ENCODE measurements at regions not wholly inside any gene's neighbourhood (a gene's known extent, or its start where the extent isn't known, plus 50 kb on each side); places are given as distances from the start of the nearest gene placed in this dataset.

DNA sequence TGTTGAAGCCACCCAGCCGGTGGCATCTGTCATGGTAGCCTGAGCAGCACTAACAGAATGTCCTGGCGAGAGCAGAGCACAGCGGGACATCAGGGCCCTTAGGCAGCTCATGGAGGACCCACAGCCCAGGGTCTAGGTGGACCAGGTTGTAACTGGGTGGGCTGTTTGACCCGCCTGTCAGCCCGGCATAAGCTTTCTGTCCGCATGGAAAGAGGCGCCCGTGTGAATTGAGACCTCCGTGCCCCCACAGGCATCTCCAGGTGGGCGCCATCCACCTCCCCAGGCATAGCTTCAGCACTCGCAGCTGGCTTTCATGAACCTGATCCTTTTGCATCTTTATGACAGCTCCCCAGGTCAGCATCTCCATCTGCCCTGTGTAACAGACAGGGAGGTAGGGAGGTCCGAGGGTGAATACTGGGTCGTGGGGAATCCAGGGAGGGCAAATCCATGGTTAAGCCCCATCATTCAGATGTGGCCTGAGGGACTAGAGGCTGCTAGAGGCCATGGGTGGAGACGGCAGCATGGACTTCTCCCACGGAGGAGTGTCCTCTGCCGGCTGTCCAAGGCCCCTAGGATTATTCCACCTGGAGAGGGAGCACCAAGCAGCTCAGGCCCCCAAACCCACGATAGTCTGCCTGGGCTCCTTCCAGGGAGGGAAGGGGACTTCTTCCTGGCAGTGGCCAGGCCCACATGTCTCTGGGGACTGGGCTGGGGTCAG lies 371.6 kb upstream of the MKI67 start:
- Mint-ChIP-seq H3K9me3 (no peaks in the 10 kb centered on the region), H3K27ac (no peak overlapping the region), H3K4me1 (no peaks in the 10 kb centered on the region), H3K4me3 (no peak overlapping the region), H3K36me3 (ENCODE audit: low read depth) (no peaks in the 10 kb centered on the region), H3K27me3 (no peaks in the 10 kb centered on the region)
- intact Hi-C loops (cut with micrococcal nuclease), result no loop called here
- DNase-seq, result no peak

DNA sequence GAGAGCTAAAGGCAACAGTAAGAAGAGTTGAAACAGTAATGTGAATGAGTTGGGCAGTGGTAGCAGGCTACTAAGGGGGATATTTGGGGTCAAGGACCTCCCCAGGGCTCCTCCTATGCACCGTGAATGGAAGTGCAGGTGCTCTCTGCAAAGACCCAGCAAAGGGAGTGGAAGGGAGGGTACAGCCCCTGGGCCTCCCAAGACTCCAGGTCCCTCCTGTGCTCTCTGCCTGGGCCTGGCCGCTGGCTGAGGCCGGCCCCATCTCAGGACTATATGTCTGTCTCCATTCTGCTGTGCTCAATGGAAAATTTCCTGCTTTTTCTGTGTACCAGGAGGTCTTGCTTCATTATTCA lies 372.1 kb upstream of the MKI67 start:
- intact Hi-C loops (cut with micrococcal nuclease), result no loop called here
- Mint-ChIP-seq H3K4me3 (no peak overlapping the region), H3K9me3 (no peaks in the 10 kb centered on the region), H3K4me1 (no peaks in the 10 kb centered on the region), H3K36me3 (ENCODE audit: low read depth) (no peaks in the 10 kb centered on the region), H3K27ac (no peak overlapping the region), H3K27me3 (no peaks in the 10 kb centered on the region)
- no peak for DNase-seq

DNA sequence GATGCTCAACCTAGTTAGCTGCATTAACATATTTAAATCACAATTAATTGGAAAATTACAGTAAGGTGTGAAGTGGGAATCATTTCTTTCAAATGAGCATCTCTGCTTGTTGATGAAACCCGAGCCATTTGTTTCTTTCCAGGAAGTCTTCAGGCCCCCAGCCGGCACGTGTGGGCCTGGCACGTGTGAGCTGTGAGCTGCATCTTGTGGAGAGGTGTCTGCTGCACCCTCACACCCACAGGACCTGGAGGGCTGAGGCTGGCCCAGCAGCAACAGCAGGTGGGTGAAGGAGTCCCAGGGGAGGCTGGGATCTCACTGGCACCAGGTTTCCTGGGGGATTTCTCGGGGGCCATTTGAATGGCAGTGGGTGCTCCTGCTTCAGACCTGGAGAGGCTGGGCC lies 372.5 kb upstream of the MKI67 start:
- no peaks in the 10 kb centered on the region for H3K4me1 Mint-ChIP-seq
- no peaks in the 10 kb centered on the region for H3K9me3 Mint-ChIP-seq
- H3K27me3 Mint-ChIP-seq, result no peaks in the 10 kb centered on the region
- intact Hi-C loops (cut with micrococcal nuclease), result no loop called here
- DNase-seq, result no peak
- no peak overlapping the region for H3K27ac Mint-ChIP-seq
- no peaks in the 10 kb centered on the region for H3K36me3 Mint-ChIP-seq (ENCODE audit: low read depth)
- H3K4me3 Mint-ChIP-seq, result no peak overlapping the region

DNA sequence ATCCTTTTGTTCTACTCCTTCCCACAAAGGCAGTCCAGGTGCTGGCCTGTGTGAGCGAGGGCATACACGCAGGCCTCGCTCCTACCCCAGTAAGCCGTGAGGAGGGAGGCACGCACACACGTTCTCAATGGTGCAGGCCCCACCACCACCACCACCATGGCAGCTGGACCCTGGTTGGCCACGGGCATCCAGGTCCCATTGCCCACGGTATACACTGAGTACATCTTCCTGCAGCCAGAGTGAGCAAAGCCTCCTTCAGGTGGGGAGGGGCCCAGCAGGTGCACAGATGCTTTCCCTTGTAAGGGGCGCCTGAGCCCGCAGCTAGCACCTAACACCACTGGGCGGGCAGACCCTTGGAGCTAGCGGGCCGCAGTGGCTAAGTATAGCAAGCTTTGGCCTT lies 373.3 kb upstream of the MKI67 start:
- no peaks in the 10 kb centered on the region for H3K27me3 Mint-ChIP-seq
- no peaks in the 10 kb centered on the region for H3K9me3 Mint-ChIP-seq
- no peaks in the 10 kb centered on the region for H3K36me3 Mint-ChIP-seq (ENCODE audit: low read depth)
- no peak for DNase-seq
- H3K4me1 Mint-ChIP-seq, result no peaks in the 10 kb centered on the region
- H3K4me3 Mint-ChIP-seq, result no peak overlapping the region
- no peak overlapping the region for H3K27ac Mint-ChIP-seq
- intact Hi-C loops (cut with micrococcal nuclease), result no loop called here

DNA sequence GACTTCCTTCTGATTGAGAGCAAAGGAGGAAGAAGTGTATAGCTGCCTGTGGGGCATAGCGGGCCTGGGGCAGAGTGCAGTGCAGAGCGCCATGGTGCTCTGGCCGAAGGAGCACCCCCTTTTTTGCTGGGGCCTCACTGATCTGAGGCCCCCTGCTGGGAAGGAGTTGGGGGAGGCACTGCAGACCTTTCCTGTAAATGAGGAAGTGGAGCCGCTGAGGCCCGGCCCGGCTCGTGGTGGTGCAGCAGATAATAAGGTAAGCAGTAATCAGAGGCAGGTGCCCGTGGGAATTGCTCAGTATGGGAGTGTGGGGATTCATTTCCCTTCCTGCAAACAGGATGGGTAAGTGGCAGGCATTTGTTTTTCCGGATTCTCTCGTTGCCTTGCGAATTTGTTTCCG lies 373.7 kb upstream of the MKI67 start:
- no peaks in the 10 kb centered on the region for H3K36me3 Mint-ChIP-seq (ENCODE audit: low read depth)

DNA sequence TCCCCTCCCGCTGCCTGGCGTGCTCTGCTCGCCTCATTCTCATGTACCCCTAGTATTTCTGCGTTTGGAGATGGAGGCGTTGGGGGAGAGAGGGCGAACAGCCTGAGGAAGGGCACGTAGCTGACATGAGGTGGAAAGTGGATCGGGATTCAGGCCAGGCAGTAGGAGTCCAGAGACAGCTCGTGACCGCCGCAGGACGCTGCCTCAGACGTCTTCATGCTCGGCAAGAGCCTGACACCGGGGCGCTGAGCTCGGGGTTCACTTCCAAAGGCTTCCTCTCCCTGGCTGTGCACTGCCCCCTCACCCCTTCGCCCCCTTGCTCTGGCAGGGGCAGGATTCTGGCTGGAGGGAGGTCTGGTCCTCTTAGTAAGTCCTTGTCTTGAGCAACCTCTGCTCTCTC lies 374.4 kb upstream of the MKI67 start:
- H3K4me3 Mint-ChIP-seq, result no peak overlapping the region
- intact Hi-C loops (cut with micrococcal nuclease), result no loop called here
- no peaks in the 10 kb centered on the region for H3K9me3 Mint-ChIP-seq

More for the DNA sequence above, 373.7 kb upstream of the MKI67 start:
- Mint-ChIP-seq H3K9me3 (no peaks in the 10 kb centered on the region), H3K4me3 (no peak overlapping the region), H3K27ac (no peak overlapping the region), H3K4me1 (no peaks in the 10 kb centered on the region), H3K27me3 (no peaks in the 10 kb centered on the region)
- intact Hi-C loops (cut with micrococcal nuclease), result no loop called here
- no peak for DNase-seq

DNA sequence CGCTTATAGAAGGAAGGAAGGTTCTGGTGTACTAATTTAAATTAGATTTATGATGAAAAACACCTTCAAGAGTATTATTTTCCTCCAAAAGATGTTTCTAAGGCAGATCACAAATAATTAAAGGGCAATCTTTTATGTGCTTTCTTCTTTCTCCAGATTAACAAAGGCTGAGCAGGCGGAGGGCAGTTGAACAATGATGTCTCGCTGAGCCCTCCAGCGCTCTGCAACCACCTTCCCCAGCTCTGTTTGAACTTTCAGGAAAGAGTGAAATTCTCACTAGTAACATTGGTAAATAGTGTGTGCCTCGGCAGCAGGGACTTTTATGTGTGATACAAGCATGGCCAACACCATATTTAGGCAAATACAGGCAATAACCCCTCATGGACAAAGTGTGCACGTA lies 379.1 kb upstream of the MKI67 start:
- no peak overlapping the region for H3K4me3 Mint-ChIP-seq
- no peaks in the 10 kb centered on the region for H3K4me1 Mint-ChIP-seq
- no peaks in the 10 kb centered on the region for H3K9me3 Mint-ChIP-seq
- intact Hi-C loops (cut with micrococcal nuclease), result no loop called here
- no peaks in the 10 kb centered on the region for H3K36me3 Mint-ChIP-seq (ENCODE audit: low read depth)
- H3K27ac Mint-ChIP-seq, result no peak overlapping the region
- no peak for DNase-seq
- H3K27me3 Mint-ChIP-seq, result no peaks in the 10 kb centered on the region

More for the DNA sequence above, 374.4 kb upstream of the MKI67 start:
- Mint-ChIP-seq H3K4me1 (no peaks in the 10 kb centered on the region), H3K27ac (no peak overlapping the region), H3K36me3 (ENCODE audit: low read depth) (no peaks in the 10 kb centered on the region), H3K27me3 (no peaks in the 10 kb centered on the region)
- DNase-seq, result no peak

DNA sequence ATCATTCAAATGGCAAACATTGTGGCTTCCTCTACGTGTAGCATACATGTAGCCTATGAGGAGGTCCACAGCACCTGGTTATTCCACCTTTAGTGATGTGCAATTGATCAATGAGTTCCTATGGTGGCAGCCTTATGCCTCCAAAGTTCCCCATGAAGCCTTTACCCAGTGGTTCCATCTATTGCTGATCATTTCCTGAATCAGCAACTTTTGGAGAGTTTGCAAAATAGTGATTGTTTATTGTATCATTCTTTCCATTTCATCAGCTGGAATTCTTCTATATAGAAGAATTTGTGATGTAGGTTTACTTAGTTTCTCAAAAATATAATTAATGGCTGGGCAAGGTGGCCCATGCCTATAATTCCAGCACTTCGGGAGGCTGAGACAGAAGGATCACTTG lies 380.2 kb upstream of the MKI67 start:
- Mint-ChIP-seq H3K9me3 (no peaks in the 10 kb centered on the region), H3K4me1 (no peaks in the 10 kb centered on the region), H3K36me3 (ENCODE audit: low read depth) (no peaks in the 10 kb centered on the region), H3K4me3 (no peak overlapping the region), H3K27ac (no peak overlapping the region), H3K27me3 (no peaks in the 10 kb centered on the region)
- intact Hi-C loops (cut with micrococcal nuclease), result no loop called here
- DNase-seq, result no peak

DNA sequence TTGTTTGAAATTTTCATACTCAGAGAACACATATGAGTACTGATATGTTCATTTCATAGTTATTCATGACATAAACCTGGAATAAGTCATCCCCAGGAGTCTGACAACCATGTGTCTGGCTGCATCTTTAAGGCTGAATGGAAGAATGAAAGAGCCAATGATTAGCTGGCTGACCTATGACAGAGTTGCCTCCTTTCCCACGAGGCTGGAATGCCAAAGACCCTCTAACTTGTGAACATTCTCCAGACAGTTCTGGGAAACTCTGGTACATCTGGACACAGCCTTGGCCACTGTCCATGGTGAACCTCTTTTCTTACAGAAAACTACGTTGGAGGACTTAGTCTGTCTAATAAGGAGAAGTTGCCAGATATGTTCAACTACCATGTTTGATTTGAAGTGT lies 380.8 kb upstream of the MKI67 start:
- no peak for DNase-seq
- Mint-ChIP-seq H3K36me3 (ENCODE audit: low read depth) (no peaks in the 10 kb centered on the region), H3K9me3 (no peaks in the 10 kb centered on the region), H3K4me1 (no peaks in the 10 kb centered on the region), H3K27me3 (no peaks in the 10 kb centered on the region), H3K4me3 (no peak overlapping the region), H3K27ac (no peak overlapping the region)
- intact Hi-C loops (cut with micrococcal nuclease), result no loop called here

DNA sequence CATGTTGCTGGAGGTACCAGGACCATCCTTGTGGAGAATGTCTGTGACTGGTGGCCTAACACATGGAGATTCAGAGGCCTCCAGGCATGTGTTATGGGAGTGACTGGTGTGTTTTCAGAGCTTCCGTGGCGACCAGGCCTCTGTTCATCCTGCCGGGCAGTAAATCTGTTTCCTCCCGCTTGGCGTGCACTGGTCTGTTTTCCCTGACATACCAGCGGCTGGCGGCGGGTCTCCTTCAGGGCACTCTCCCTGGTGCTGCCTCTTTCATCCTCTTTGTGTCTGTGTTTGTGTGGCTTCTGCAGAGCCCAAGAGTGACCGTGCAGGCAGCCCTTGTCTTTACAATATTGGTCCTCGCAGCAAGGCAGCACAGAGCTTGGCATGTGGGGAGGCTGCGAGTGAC lies 385.1 kb upstream of the MKI67 start:
- H3K27ac Mint-ChIP-seq, result no peak overlapping the region
- intact Hi-C loops (cut with micrococcal nuclease), result no loop called here
- no peaks in the 10 kb centered on the region for H3K27me3 Mint-ChIP-seq
- no peak overlapping the region for H3K4me3 Mint-ChIP-seq
- H3K4me1 Mint-ChIP-seq, result no peaks in the 10 kb centered on the region
- H3K9me3 Mint-ChIP-seq, result no peaks in the 10 kb centered on the region
- no peaks in the 10 kb centered on the region for H3K36me3 Mint-ChIP-seq (ENCODE audit: low read depth)
- no peak for DNase-seq

DNA sequence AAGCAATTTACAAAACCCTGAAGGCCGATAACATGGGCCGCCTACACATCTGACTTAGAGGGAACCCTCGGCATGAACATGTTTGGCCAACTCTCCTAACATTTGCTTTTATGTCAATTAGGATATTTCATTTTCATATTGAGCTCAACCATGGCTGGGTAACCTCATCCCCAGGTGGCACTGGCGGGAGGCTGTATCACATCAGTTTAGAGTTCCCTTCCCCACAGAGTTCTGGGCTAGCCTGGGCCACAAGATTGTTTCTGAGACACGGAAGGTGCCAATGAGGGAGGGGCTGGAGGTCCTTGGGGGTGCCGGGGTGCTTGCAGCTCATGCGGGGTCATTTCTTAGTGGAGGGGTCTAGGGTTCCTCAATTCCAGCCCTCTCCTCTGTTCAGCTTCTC lies 386.5 kb upstream of the MKI67 start:
- Mint-ChIP-seq H3K27ac (no peak overlapping the region), H3K9me3 (no peaks in the 10 kb centered on the region), H3K36me3 (ENCODE audit: low read depth) (no peaks in the 10 kb centered on the region), H3K27me3 (no peaks in the 10 kb centered on the region), H3K4me1 (no peaks in the 10 kb centered on the region), H3K4me3 (no peak overlapping the region)
- intact Hi-C loops (cut with micrococcal nuclease), result no loop called here
- no peak for DNase-seq

DNA sequence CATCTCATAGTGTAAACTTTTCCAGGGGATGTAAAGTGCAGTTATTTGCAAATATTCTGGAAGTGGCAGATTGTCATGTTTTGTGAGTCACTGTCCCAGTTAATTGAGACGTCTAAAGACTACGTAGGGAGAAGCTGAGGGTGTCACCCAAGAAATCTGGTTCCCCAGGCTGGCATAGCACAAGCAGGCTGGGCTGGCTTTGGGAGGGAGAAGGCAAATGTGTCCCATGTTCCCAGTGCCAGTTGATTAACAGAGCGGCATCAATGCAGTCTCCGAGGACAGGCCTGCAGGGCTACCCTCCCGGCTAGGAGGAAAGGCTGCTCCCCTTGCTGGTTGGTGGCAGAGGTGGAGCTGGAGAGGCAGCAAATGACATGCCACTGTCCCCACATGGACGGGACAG lies 388.3 kb upstream of the MKI67 start:
- no peak for DNase-seq
- Mint-ChIP-seq H3K4me1 (no peaks in the 10 kb centered on the region), H3K9me3 (no peaks in the 10 kb centered on the region), H3K27me3 (no peaks in the 10 kb centered on the region), H3K36me3 (ENCODE audit: low read depth) (no peaks in the 10 kb centered on the region), H3K4me3 (no peak overlapping the region), H3K27ac (no peak overlapping the region)
- intact Hi-C loops (cut with micrococcal nuclease), result no loop called here

DNA sequence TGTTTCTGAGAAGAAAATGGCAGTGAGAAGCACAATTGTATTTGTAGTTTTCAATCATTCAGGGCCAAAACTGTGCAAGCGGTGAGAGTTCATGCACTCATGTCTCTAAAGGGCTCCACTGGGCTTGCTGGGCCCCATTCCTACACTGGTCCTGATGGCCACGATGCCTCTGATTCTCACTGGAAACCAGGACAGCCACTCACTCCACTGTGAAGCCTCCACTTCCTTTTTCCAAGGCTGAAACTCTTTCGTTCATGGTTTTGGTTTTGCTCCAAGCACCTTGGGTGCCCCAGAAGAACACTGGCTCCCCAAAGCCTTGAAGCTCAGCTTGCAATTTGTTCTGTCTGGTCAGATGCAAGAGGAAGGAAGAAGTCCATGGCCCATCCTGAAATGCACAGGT lies 390.0 kb upstream of the MKI67 start:
- Mint-ChIP-seq H3K4me3 (no peak overlapping the region), H3K27ac (no peak overlapping the region), H3K4me1 (no peaks in the 10 kb centered on the region), H3K27me3 (no peaks in the 10 kb centered on the region), H3K9me3 (no peaks in the 10 kb centered on the region), H3K36me3 (ENCODE audit: low read depth) (no peaks in the 10 kb centered on the region)
- intact Hi-C loops (cut with micrococcal nuclease), result no loop called here
- no peak for DNase-seq

DNA sequence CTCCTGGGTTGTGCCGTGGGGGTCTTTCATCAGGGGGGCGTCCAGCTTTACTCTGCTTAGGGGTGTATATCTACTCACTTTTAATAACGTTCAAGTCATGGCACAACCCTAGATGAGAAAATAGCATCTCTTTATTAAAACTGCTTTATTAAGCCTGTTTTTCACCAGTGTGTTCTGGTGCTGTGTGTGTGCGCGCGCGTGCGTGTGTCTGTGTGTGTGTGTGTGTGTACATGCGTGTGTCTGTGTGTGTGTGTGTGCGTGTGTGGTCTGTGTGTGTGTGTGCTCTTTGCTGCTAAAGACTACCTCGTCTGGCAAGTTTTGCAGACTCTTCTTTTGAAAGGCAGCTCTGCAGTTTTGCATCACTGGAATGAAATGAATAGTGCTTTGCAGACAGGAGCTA lies 390.9 kb upstream of the MKI67 start:
- no peaks in the 10 kb centered on the region for H3K36me3 Mint-ChIP-seq (ENCODE audit: low read depth)
- no peak overlapping the region for H3K27ac Mint-ChIP-seq
- no peaks in the 10 kb centered on the region for H3K4me1 Mint-ChIP-seq
- H3K9me3 Mint-ChIP-seq, result no peaks in the 10 kb centered on the region
- intact Hi-C loops (cut with micrococcal nuclease), result no loop called here
- H3K27me3 Mint-ChIP-seq, result no peaks in the 10 kb centered on the region
- DNase-seq, result no peak
- H3K4me3 Mint-ChIP-seq, result no peak overlapping the region

DNA sequence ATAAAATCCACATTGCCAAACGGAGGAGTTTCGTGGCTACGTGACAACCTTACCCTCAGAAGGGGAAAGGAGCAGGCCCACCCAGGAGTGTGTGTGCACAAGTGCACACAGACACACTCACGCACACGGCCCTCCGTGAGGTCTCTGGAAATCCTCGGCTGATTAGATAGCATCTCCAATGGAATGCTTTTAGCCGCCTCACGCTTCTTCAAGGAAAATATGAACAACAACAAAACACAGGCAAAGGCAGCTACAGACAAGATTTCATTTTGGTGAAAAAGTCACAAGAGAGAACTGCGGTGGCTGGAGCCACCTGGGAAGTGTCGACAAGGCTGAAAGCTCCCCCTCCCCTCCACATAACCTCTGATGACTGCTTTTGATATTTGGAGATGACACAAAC lies 391.8 kb upstream of the MKI67 start:
- no peak overlapping the region for H3K27ac Mint-ChIP-seq
- no peak for DNase-seq
- no peaks in the 10 kb centered on the region for H3K9me3 Mint-ChIP-seq

More for the DNA sequence above, 391.8 kb upstream of the MKI67 start:
- H3K4me3 Mint-ChIP-seq, result no peak overlapping the region
- no peaks in the 10 kb centered on the region for H3K27me3 Mint-ChIP-seq
- H3K4me1 Mint-ChIP-seq, result no peaks in the 10 kb centered on the region
- intact Hi-C loops (cut with micrococcal nuclease), result no loop called here
- H3K36me3 Mint-ChIP-seq (ENCODE audit: low read depth), result no peaks in the 10 kb centered on the region

Data from activated CD4-positive, alpha-beta T cell treated with anti-CD3 and anti-CD28 coated beads, Interleukin-2, amount 10 ng/mL, durations not matched to agents 24 days and 14 days (primary cell).